Peyer's patch (tissue), 4 donors: ENCODE measurements at regions not wholly inside any gene's neighbourhood (a gene's known extent, or its start where the extent isn't known, plus 50 kb on each side); places are given as distances from the start of the nearest gene placed in this dataset.

Experiments used
- POLR2A ChIP-seq, 2 donors: fragments of 450-650 bp; IDR thresholded peaks; one replicate each; pipeline ENCODE4 v1.5.1; 2017; ENCODE audit warnings: antibody characterized with exemption in 2 of 2, mild to moderate bottlenecking in 2 of 2, moderate library complexity in 2 of 2
- TF ChIP-seq, protein P1 (sequence below), 6 experiments: fragments of 450-650 bp in 4 of 6; fragments of 200-600 bp in 2 of 6; sonication (generic) in 1 of 6; IDR thresholded peaks; one replicate each; pipeline ENCODE4 v1.5.1; 2017 to 2019; ENCODE audit warnings: antibody characterized with exemption in 6 of 6, mild to moderate bottlenecking in 3 of 6, moderate library complexity in 1 of 6

DNA sequence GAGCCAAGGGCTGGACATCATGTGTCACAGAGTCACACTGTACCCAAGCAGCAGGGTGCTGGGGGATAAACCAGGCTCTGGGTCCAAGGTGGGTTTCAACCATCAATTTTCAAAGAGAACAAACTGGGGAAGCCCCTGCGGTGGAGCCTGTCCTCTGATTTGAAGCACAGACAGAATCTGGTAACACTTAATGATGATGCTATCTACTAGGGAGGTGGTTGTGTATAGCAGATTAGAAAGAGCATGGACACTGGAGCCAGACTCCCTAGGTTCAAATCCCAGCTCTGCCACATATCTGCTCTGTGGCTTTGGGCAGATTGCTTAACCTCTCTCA, 204.9 kb upstream of the ZMIZ1 start:
- TF ChIP-seq, protein P1, sequence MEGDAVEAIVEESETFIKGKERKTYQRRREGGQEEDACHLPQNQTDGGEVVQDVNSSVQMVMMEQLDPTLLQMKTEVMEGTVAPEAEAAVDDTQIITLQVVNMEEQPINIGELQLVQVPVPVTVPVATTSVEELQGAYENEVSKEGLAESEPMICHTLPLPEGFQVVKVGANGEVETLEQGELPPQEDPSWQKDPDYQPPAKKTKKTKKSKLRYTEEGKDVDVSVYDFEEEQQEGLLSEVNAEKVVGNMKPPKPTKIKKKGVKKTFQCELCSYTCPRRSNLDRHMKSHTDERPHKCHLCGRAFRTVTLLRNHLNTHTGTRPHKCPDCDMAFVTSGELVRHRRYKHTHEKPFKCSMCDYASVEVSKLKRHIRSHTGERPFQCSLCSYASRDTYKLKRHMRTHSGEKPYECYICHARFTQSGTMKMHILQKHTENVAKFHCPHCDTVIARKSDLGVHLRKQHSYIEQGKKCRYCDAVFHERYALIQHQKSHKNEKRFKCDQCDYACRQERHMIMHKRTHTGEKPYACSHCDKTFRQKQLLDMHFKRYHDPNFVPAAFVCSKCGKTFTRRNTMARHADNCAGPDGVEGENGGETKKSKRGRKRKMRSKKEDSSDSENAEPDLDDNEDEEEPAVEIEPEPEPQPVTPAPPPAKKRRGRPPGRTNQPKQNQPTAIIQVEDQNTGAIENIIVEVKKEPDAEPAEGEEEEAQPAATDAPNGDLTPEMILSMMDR (IDR thresholded peaks at IDR 0.05), result no peak
- TF ChIP-seq POLR2A (IDR thresholded peaks at IDR 0.05), result no peak
